Coronary artery (tissue), 2 donors: ENCODE measurements at regions not wholly inside any gene's neighbourhood (a gene's known extent, or its start where the extent isn't known, plus 50 kb on each side); places are given as distances from the start of the nearest gene placed in this dataset.

Source experiments
- DNase-seq: peaks from one replicate; pipeline ENCODE4 v3.0.0-alpha.2; 2017; ENCODE audit warnings: low spot score
- H3K27ac ChIP-seq, 2 donors: fragments of 200-600 bp; sonication (generic); one replicate each; pipeline ENCODE4 v1.5.1; 2016 to 2019
- H3K4me3 ChIP-seq: fragments of 200-600 bp; sonication (generic); 2 replicates; pipeline ENCODE4 v1.5.1; 2016; ENCODE audit warnings: mild to moderate bottlenecking, moderate library complexity
- TF ChIP-seq, protein P1 (sequence below): fragments of 200-600 bp; sonication (generic); IDR thresholded peaks from one replicate; pipeline ENCODE4 v1.5.1; 2019; ENCODE audit warnings: antibody characterized with exemption

DNA sequence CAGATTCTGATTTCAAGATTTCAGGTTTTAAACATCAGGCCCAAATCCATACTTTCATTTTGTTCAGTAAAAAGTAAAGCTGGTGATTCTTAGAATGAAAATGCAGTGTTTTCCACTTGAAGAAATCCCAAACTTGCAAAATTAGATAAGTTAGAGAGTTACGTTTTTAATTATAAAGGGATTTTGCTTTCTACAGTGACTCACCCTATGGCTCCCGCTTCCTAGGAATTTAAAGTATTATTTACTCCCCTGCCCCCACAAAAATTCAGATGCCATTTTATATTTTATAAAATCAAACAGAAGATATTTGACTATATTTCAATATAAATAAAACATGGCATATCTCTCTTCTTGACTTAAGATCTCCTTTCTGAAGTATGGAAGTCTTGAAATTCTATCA is 402.9 kb downstream of the ZSWIM6 start:
- TF ChIP-seq, protein P1, sequence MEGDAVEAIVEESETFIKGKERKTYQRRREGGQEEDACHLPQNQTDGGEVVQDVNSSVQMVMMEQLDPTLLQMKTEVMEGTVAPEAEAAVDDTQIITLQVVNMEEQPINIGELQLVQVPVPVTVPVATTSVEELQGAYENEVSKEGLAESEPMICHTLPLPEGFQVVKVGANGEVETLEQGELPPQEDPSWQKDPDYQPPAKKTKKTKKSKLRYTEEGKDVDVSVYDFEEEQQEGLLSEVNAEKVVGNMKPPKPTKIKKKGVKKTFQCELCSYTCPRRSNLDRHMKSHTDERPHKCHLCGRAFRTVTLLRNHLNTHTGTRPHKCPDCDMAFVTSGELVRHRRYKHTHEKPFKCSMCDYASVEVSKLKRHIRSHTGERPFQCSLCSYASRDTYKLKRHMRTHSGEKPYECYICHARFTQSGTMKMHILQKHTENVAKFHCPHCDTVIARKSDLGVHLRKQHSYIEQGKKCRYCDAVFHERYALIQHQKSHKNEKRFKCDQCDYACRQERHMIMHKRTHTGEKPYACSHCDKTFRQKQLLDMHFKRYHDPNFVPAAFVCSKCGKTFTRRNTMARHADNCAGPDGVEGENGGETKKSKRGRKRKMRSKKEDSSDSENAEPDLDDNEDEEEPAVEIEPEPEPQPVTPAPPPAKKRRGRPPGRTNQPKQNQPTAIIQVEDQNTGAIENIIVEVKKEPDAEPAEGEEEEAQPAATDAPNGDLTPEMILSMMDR, result no peak
- Histone ChIP-seq H3K27ac (no peak overlapping the region), H3K4me3 (no peak overlapping the region)
- DNase-seq, result no peak

DNA sequence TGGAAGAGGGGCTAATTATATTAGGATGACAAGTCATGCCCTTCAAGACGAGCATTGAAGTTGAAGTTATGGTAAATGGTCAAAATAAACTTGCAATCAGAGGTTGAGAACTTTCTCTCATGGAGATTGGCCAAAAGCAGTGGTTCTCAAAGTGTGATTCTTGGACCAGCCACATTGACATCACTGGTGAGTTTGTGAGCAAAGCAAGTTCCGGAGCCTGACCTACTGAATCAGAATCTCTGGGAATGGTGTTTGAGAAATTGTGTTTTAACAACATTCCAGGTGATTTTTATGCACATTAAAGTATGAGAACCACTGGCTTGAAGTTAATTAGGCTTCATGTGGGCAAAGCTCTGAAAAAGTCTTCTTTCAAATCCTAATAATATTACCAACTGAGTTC is 403.5 kb downstream of the ZSWIM6 start:
- TF ChIP-seq, protein P1, result no peak
- Histone ChIP-seq H3K4me3 (no peak overlapping the region), H3K27ac (no peak overlapping the region)
- DNase-seq, result no peak

DNA sequence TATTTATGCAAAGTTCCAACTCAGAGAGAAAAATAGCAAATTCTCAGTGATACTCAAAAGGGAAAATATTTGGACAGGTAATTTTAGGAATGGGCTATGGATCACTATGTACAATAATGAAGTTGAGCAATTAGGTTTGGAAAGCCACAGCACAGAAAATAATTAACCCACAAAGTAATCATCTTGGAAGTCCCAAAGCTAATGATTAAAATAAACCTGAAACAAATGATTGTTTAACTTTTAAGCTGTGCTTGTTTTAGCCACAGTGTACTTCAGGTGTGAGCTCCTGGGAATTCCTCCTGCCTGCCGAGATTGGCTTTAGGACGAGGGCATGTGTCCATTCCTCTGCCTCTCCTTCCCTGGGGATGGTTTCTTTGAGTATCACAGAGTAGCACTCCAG is 403.9 kb downstream of the ZSWIM6 start:
- no peak overlapping the region for H3K4me3 ChIP-seq
- no peak overlapping the region for H3K27ac ChIP-seq
- DNase-seq, result no peak
- TF ChIP-seq, protein P1, result no peak

DNA sequence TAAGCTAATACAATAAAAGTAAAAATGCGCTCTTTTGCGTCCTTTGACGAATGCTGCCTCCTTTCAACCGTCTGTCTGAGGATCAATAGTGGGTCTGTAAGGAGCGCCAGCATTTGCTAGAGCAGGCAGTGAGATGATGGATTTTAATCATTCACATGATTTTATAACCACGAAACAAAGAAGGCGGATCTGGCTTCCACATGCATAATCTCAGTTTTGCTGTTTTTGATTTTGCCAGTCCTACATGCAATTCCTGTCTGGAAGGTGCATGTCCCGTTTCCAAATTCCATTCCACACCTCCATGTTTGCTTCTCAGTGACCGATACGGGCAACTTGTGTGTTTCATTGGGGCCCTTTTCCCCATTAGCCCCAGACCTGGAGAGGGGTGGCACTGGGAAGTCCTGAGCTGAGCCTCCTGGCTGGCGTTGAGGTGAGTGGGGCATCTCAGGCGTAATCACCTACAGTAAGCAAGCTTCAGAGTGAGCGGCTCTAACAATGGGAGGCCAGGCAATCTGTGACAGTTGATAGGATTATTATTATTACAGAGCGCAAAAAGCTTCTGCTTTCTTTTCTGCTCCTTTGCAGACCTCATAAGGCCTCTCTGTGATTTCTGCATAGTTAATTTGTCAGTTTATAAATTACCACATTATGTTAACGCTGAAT is 405.4 kb downstream of the ZSWIM6 start:
- Histone ChIP-seq H3K4me3 (no peak overlapping the region), H3K27ac (no peak overlapping the region)
- TF ChIP-seq, protein P1, result no peak
- DNase-seq, result no peak

DNA sequence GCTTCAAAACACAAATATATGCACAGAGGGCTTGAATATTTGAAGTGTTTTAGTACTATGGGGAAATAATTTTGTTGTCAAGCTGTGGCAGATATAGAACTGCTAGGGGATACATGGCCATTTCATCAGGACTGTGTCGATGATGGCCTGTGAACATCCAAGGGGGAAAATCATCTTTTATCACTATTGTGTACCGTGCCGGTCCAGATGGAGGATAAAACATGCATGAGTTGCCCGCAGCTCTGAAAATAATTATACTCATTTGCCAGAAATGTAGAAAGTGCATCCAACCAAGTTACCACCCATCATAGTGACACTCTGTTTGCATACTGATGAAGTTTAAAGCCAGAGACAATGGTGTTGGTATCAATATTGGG is 405.9 kb downstream of the ZSWIM6 start:
- Histone ChIP-seq H3K27ac (no peak overlapping the region), H3K4me3 (no peak overlapping the region)
- TF ChIP-seq, protein P1, result no peak
- DNase-seq, result no peak

DNA sequence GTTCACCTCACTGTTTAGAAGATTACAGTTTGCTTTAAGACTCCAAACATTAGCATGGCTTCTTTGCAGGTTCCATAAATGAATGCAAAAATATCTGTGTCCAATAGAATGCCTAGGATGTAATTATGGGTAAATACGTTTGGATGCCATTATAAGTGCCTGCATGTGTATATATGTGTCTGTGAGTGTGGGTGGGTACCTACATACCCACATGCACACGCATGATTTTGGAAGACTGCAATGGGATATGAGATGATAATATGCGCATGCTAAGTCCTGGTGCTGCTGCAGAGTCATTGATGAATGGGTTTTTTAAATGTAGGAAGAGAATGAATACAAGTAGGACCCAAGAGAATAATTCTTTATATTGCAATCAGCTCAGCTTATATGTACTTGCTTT is 406.4 kb downstream of the ZSWIM6 start:
- no peak for DNase-seq
- no peak overlapping the region for H3K4me3 ChIP-seq
- TF ChIP-seq, protein P1, result no peak
- H3K27ac ChIP-seq, result no peak overlapping the region
